OCI-LY3 (cell line): ENCODE measurements at regions not wholly inside any gene's neighbourhood (a gene's known extent, or its start where the extent isn't known, plus 50 kb on each side); places are given as distances from the start of the nearest gene placed in this dataset.

Source experiments
- H2AFZ ChIP-seq: fragments of 200-600, 300-600 bp; shearing (Covaris generic); 2 replicates; pipeline ENCODE4 v1.6.0; 2014; ENCODE audit warnings: antibody characterized with exemption, low read depth, low read length
- H3K27ac ChIP-seq: fragments of 200-600, 300-600 bp; sonication (generic); 2 replicates; pipeline ENCODE4 v1.5.1; 2014; ENCODE audit warnings: mild to moderate bottlenecking, low read length, moderate library complexity, mixed read lengths
- H3K27me3 ChIP-seq: fragments of 200-600, 300-600 bp; sonication (generic); 2 replicates; pipeline ENCODE4 v1.6.1; 2014; ENCODE audit warnings: low read depth, low read length, mixed read lengths
- H3K36me3 ChIP-seq: fragments of 200-600, 300-600 bp; sonication (generic); replicated peaks from 2 replicates; pipeline ENCODE3; 2014; ENCODE audit warnings: low read depth, low read length, mixed read lengths
- H3K4me1 ChIP-seq: fragments of 300-600, 200-600 bp; sonication (generic); 2 replicates; pipeline ENCODE4 v1.6.1; 2014; ENCODE audit warnings: low read length, mixed read lengths
- H3K4me2 ChIP-seq: fragments of 200-600, 300-600 bp; sonication (generic); 2 replicates; pipeline ENCODE4 v1.6.1; 2014; ENCODE audit warnings: low read length, mixed read lengths
- H3K4me3 ChIP-seq: fragments of 300-600, 200-600 bp; sonication (generic); 2 replicates; pipeline ENCODE4 v1.5.1; 2014; ENCODE audit warnings: antibody characterized with exemption, mild to moderate bottlenecking, low read length, moderate library complexity
- H3K79me2 ChIP-seq: fragments of 300-600, 200-600 bp; shearing (Covaris generic); 2 replicates; pipeline ENCODE4 v1.6.1; 2014; ENCODE audit warnings: mild to moderate bottlenecking, low read length, mixed read lengths
- H3K9ac ChIP-seq: fragments of 300-600, 200-600 bp; shearing (Covaris generic); 2 replicates; pipeline ENCODE4 v1.6.0; 2014; ENCODE audit warnings: mild to moderate bottlenecking, low read length, moderate library complexity
- H3K9me3 ChIP-seq: fragments of 200-600, 300-600 bp; shearing (Covaris generic); 2 replicates; pipeline ENCODE4 v1.6.1; 2014; ENCODE audit warnings: low read length, mixed read lengths; ENCODE audit not compliant: insufficient read depth
- H4K20me1 ChIP-seq: fragments of 200-600, 300-600 bp; sonication (generic); 2 replicates; pipeline ENCODE4 v1.6.1; 2016; ENCODE audit warnings: low read length, mixed read lengths; ENCODE audit not compliant: insufficient read depth
- EZH2phosphoT487 ChIP-seq: fragments of 200-600 bp; shearing (Covaris generic); IDR thresholded peaks from 2 replicates; pipeline ENCODE4 v1.6.1; 2018; ENCODE audit warnings: antibody characterized with exemption, mixed run types, low read depth
- TF ChIP-seq, protein P1 (sequence below): fragments of 200-600, 300-600 bp; sonication (generic); IDR thresholded peaks from 2 replicates; pipeline ENCODE4 v1.5.1; 2014; ENCODE audit warnings: antibody characterized with exemption, low read length, low read depth

- Histone ChIP-seq H3K4me1 (peaks cover 11% of the 10 kb centered on the region), H3K9ac (no peak overlapping the region), H3K9me3 (no peaks in the 10 kb centered on the region), H3K4me3 (no peak overlapping the region), H3K27me3 (no peaks in the 10 kb centered on the region), H3K4me2 (no peak overlapping the region), H3K79me2 (no peaks in the 10 kb centered on the region), H3K36me3 (no peaks in the 10 kb centered on the region), H3K27ac (no peak overlapping the region), H2AFZ (no peak overlapping the region), H4K20me1 (no peaks in the 10 kb centered on the region)
- TF ChIP-seq, protein P1, sequence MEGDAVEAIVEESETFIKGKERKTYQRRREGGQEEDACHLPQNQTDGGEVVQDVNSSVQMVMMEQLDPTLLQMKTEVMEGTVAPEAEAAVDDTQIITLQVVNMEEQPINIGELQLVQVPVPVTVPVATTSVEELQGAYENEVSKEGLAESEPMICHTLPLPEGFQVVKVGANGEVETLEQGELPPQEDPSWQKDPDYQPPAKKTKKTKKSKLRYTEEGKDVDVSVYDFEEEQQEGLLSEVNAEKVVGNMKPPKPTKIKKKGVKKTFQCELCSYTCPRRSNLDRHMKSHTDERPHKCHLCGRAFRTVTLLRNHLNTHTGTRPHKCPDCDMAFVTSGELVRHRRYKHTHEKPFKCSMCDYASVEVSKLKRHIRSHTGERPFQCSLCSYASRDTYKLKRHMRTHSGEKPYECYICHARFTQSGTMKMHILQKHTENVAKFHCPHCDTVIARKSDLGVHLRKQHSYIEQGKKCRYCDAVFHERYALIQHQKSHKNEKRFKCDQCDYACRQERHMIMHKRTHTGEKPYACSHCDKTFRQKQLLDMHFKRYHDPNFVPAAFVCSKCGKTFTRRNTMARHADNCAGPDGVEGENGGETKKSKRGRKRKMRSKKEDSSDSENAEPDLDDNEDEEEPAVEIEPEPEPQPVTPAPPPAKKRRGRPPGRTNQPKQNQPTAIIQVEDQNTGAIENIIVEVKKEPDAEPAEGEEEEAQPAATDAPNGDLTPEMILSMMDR = no peak
- no peak for TF ChIP-seq EZH2phosphoT487
Observed at GRCh38 chr9:90555351-90556057, 87.1 kb downstream of the DIRAS2 start.

DNA sequence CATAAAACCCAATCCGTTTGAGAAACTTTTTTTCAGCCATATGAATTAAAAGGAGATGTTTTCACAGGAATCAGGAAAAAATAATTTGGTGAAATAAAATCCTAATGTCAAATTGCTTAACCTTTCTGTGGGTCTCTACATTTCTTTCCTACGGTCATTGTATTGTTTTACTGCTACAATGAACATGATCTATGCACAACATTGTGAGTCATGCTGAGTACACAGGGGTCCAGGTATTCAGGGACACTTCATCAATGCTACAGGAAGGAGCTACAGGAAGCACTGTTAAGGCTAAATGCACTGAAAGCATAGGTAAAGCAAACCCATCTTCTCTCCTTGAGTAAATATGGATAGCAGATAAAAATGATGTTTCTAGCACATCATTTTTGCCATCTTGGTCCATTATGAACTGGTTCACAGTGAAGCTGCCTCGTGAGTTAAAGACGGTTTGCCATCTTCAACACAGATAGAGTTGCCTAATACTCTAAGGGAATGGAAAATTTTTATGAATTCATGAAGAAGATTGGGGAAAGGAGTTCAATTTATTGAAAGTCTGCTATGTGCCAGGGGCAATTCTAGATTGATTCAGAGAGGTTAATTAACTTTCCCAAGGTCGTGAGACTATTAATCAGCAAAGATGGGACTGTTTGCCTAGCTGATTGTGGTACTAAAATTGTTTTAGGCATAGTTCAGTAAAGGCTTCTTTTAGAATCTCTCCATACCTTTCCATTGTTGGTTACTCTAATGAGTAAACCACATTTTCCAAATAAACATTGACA is 85.5 kb downstream of the DIRAS2 start:
- no peak overlapping the region for H3K4me2 ChIP-seq
- H2AFZ ChIP-seq = no peak overlapping the region
- no peaks in the 10 kb centered on the region for H3K36me3 ChIP-seq
- H3K9ac ChIP-seq = no peak overlapping the region
- no peaks in the 10 kb centered on the region for H4K20me1 ChIP-seq
- H3K4me1 ChIP-seq = peaks cover 8% of the 10 kb centered on the region
- H3K27ac ChIP-seq = no peak overlapping the region
- TF ChIP-seq EZH2phosphoT487 = no peak
- no peak overlapping the region for H3K4me3 ChIP-seq
- no peaks in the 10 kb centered on the region for H3K79me2 ChIP-seq
- no peaks in the 10 kb centered on the region for H3K9me3 ChIP-seq
- no peaks in the 10 kb centered on the region for H3K27me3 ChIP-seq

DNA sequence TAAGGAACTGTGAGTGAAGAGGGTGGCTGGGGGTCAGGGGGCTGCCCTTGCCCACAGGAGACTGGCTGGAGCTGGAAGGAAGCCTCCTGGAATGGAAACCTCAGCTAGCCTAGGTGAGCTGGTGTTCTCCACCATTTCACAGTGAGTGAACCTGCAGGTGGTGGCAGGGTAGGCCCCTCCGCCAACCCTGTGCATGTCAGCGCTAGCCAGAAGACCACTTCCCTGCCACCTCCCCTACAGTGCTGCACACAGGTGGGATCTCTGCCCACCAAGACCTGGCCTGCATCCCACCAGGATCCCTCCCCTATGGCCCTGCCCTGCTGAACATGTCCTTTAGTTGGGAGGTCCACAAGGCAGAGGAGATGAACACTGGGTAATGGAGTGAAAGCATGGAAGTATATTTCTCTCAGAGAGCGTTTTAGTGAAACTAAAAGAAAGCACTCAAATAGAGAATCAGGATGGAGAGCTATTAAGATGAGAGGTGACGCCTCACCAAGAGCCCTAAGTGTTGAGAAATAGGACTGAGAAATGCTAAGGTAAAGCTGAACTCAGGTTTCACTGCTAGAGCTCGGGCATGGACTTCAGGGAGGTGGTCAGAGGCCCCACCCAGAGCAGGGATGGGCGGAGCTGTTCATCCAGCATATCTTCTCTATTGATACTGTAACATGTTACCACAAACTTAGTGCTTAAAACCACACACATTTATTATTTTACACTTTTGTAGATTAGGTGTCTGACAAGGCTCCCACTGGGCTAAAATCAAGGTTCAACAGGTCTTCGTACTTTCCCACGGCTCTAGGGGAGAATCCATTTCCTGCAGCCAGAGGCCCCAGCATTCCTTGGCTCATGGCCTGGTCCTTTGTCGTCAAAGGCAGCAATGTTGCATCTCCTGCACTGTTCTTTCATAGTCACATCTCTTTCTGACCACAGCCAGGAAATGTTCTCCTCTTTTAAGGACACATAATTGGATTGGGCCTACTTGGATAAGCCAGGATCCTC is 83.2 kb downstream of the DIRAS2 start:
- Histone ChIP-seq H4K20me1 (no peaks in the 10 kb centered on the region), H3K79me2 (no peaks in the 10 kb centered on the region), H2AFZ (no peak overlapping the region), H3K27ac (no peak overlapping the region), H3K27me3 (no peaks in the 10 kb centered on the region), H3K9ac (no peak overlapping the region), H3K4me3 (no peak overlapping the region), H3K9me3 (no peaks in the 10 kb centered on the region), H3K36me3 (no peaks in the 10 kb centered on the region), H3K4me1 (no peaks in the 10 kb centered on the region), H3K4me2 (no peak overlapping the region)
- TF ChIP-seq EZH2phosphoT487 = no peak
- TF ChIP-seq, protein P1 = no peak
